Thymus (tissue), 11 donors: ENCODE measurements at regions not wholly inside any gene's neighbourhood (a gene's known extent, or its start where the extent isn't known, plus 50 kb on each side); places are given as distances from the start of the nearest gene placed in this dataset.
"Not testable (repeated sequence)": the region's sequence is repeated elsewhere in the genome, so short reads cannot be mapped to it uniquely, and the experiment has no call there.

Experiments
- DNase-seq, 9 donors: peaks; one replicate each; pipeline ENCODE4 v3.0.0-alpha.2; 2013; ENCODE audit warnings: low spot score in 9 of 9, low read depth in 6 of 9, missing footprints in 1 of 9
- H3K27ac ChIP-seq, 2 donors: one replicate each; pipeline ENCODE4 v1.5.1; 2013; ENCODE audit warnings: control low read depth in 1 of 2, low read depth in 1 of 2, low read length in 1 of 2, mild to moderate bottlenecking in 1 of 2, moderate library complexity in 1 of 2
- H3K27me3 ChIP-seq, 2 donors: one replicate each; pipeline ENCODE4 v1.5.1; 2013; ENCODE audit warnings: low read length in 1 of 2; ENCODE audit not compliant: control insufficient read depth in 2 of 2, insufficient read depth in 1 of 2
- H3K36me3 ChIP-seq, 2 donors: one replicate each; pipeline ENCODE4 v1.5.1; 2013; ENCODE audit warnings: low read length in 1 of 2, mild to moderate bottlenecking in 1 of 2, moderate library complexity in 1 of 2; ENCODE audit not compliant: control insufficient read depth in 2 of 2, insufficient read depth in 2 of 2
- H3K4me1 ChIP-seq, 2 donors: one replicate each; pipeline ENCODE4 v1.5.1; 2013; ENCODE audit warnings: low read length in 2 of 2; ENCODE audit not compliant: control insufficient read depth in 2 of 2, insufficient read depth in 2 of 2
- H3K4me3 ChIP-seq, 2 donors: one replicate each; pipeline ENCODE4 v1.5.1; 2013; ENCODE audit warnings: low read length in 2 of 2, control low read depth in 1 of 2, mild to moderate bottlenecking in 1 of 2
- H3K9me3 ChIP-seq, 2 donors: one replicate each; pipeline ENCODE4 v1.5.1; 2013; ENCODE audit warnings: low read length in 1 of 2, mild to moderate bottlenecking in 1 of 2; ENCODE audit not compliant: control insufficient read depth in 2 of 2, insufficient read depth in 1 of 2
- WGBS: extraction: QIAGEN DNeasy Blood & Tissue Kit; methylation state at CpG from one replicate; pipeline ENCODE4 v1.1.7; 2013; 5-methylcytosine and 5-hydroxymethylcytosine counted together
- donor health status: healthy.

DNA sequence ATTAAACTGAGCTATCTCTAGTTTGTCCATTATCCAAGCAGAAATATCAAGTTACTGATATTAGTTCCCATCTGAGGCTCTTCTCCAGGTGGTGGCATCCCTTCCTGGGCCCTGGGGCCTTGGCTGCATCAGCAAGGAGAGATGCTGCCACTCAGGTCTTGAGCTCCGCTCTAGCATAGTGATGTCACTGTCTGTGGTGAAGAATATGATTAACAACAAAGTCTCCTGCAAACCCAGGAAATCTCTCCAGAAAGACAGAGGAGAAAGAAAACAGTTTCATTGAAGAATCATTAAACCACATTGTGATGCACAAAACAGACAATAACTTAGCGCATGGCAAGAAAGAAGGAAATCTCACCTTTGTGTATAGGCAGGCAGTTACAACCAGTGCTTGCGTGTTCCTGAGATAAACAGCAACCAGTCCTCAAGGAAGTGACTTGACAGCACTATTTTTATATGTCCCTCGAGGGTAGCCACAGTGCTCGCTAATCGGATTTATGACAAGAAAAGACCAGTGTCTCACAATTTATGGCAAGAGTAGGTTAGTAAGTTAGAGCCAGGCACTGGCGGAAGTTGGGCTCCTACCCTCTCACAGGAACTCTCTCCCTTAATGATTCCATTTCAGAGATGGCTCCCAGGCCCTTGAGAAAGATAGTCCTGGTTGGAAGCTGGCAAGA is 151.1 kb downstream of the AHSP start:
- Histone ChIP-seq H3K4me1 (no peaks in the 10 kb centered on the region), H3K36me3 (no peaks in the 10 kb centered on the region), H3K27me3 (no peaks in the 10 kb centered on the region), H3K4me3 (no peak overlapping the region), H3K27ac (no peak overlapping the region), H3K9me3 (no peaks in the 10 kb centered on the region)
- no peak for DNase-seq
- 58% methylated on average over 7 of the region's 7 CpGs for WGBS

DNA sequence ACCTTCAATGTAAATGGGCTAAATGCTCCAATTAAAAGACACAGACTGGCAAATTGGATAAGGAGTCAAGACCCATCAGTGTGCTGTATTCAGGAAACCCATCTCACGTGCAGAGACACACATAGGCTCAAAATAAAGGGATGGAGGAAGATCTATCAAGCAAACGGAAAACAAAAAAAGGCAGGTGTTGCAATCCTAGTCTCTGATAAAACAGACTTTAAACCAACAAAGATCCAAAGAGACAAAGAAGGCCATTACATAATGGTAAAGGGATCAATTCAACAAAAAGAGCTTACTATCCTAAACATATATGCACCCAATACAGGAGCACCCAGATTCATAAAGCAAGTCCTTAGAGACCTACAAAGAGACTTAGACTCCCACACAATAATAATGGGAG is 161.6 kb downstream of the AHSP start:
- not testable (repeated sequence) for H3K4me1 ChIP-seq, H3K36me3 ChIP-seq, H3K4me3 ChIP-seq, DNase-seq, H3K27ac ChIP-seq, H3K27me3 ChIP-seq, H3K9me3 ChIP-seq
- 88% methylated on average over 2 of the region's 2 CpGs for WGBS

DNA sequence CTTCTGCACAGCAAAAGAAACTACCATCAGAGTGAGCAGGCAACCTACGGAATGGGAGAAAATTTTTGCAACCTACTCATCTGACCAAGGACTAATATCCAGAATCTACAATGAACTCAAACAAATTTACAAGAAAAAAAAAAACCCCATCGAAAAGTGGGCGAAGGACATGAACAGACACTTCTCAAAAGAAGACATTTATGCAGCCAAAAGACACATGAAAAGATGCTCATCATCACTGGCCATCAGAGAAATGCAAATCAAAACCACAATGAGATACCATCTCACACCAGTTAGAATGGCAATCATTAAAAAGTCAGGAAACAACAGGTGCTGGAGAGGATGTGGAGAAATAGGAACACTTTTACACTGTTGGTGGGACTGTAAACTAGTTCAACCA is 164.6 kb downstream of the AHSP start:
- 96% methylated on average over 3 of the region's 3 CpGs for WGBS

DNA sequence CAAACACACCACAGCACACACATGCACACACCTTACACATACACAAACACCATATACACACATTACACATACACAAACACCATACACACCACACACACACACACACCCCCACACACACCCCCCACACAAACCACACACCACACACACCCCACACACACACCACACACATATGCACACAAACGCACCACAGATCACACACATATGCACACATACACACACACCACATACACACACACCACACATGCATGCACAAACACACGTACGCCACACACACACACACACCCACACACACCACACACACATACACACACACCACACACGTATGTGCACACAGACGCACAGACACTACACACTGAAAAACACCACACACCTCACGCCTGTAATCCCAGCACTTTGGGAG is 166.0 kb downstream of the AHSP start:
- Histone ChIP-seq H3K27me3 (no peaks in the 10 kb centered on the region), H3K27ac (peak overlapping the region in 1 of 2 donors; percentile 60), H3K36me3 (no peaks in the 10 kb centered on the region), H3K4me1 (peaks cover 5 to 14% of the 10 kb centered on the region in 2 donors), H3K4me3 (no peak overlapping the region), H3K9me3 (no peaks in the 10 kb centered on the region)
- no peak for DNase-seq
- WGBS: 96% methylated on average over 6 of the region's 6 CpGs

More for the DNA sequence above, 164.6 kb downstream of the AHSP start:
- not testable (repeated sequence) for DNase-seq, H3K27me3 ChIP-seq, H3K9me3 ChIP-seq, H3K27ac ChIP-seq, H3K4me3 ChIP-seq, H3K36me3 ChIP-seq
- peaks cover 5 to 14% of the 10 kb centered on the region in 2 donors for H3K4me1 ChIP-seq

DNA sequence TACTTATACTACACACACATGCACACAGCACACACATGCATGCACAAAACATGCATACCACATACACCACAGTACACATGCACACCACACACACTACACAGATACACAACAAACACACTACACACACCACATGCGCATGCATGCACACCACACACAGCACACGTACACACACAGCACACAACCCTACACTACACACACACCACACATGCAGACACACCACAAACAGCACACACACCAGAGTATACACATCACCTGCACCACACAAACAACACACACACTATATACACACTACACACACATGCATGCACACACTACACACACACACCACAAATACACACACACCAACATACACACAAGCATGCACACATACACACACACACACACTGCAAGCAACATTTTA is 166.8 kb downstream of the AHSP start:
- no peak overlapping the region for H3K27ac ChIP-seq
- H3K9me3 ChIP-seq: no peaks in the 10 kb centered on the region
- no peak overlapping the region for H3K4me3 ChIP-seq
- peaks cover 5 to 14% of the 10 kb centered on the region in 2 donors for H3K4me1 ChIP-seq
- H3K36me3 ChIP-seq: no peaks in the 10 kb centered on the region
- WGBS: over 99% methylated on average over 2 of the region's 2 CpGs
- no peaks in the 10 kb centered on the region for H3K27me3 ChIP-seq
- no peak for DNase-seq

DNA sequence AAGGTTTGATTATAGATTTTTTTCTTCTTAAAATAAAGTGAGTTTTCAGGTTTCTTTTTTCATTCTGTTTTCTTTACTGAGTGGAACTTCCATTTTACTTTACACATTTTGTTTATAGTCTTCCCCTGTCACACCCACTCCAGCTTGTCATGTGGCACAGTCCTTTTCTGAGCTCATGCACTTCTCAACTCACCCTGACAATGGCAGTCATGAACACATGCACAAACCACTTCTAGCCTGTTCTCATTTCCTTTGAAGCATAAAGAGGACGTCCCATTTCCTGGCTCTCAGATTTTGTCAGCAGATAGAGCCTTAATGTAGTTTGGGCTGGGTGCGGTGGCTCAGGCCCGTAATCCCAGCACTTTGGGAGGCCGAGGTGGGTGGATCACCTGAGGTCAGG is 168.0 kb downstream of the AHSP start:
- Histone ChIP-seq H3K27me3 (no peaks in the 10 kb centered on the region), H3K27ac (peak overlapping the region in 1 of 2 donors; percentile 81), H3K4me1 (peaks cover 5 to 14% of the 10 kb centered on the region in 2 donors), H3K36me3 (no peaks in the 10 kb centered on the region), H3K9me3 (no peaks in the 10 kb centered on the region), H3K4me3 (no peak overlapping the region)
- 7% methylated on average over 4 of the region's 4 CpGs for WGBS
- peak; percentile 42 to 92 (median 77) for DNase-seq

DNA sequence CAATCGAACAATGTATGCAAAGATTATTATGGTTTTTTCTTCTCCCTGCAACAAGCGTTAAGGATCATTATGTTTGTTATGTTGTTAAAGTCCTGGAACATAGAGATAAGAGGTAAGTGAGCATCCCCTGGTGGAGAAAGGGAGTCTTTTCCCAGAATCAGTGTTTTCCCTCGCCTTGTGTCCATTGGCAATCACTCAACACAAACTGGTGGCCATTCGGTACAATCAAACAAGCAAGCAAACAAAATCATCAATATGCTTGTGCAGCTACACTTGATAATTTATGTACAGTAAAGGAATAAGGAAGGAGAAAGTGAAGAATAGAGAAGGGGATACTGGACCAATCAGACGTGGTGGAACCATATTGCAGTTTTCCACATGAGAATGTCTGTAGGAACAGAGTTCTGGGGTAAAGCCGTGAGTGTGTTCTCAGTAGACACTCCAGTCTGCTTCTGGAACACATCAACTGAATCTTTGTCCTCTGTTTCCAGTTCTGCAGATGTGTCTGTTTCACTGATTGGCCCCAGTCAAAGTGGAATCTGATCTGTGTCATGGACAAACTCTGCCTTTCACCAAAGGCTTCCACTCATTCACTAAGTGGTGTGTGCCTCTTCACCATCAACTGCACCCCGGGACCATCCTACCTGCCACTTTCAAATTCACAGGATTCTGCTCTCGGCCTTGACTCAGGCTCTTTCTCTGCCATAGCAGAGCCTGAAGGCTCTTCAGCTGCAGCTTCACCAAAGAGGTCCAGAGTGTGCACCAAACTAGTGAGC is 169.5 kb downstream of the AHSP start:
- peak in 1 of 9 donors; percentile 24 for DNase-seq
- H3K4me1 ChIP-seq: peaks cover 10 to 21% of the 10 kb centered on the region in 2 donors
- 79% methylated on average over 8 of the region's 8 CpGs for WGBS
- H3K4me3 ChIP-seq: no peak overlapping the region
- H3K27me3 ChIP-seq: no peaks in the 10 kb centered on the region
- H3K27ac ChIP-seq: no peak overlapping the region
- H3K36me3 ChIP-seq: no peaks in the 10 kb centered on the region
- no peaks in the 10 kb centered on the region for H3K9me3 ChIP-seq

DNA sequence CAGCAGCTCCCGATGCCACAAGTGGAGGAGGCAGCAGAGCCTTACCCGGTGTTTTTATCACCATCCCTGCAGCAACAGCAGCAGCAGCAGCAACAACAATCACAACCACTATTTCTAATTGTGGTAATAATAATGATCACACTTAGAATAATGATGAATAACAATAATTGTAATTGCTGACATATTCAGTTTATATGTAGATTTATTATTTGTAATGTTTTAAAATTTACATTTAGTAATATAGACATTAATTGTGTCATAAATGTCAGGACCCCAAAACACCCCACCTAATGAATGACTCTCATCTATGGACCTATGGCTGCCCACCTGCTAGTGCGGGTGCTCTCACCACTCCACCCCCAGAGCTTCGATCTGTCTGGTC is 170.0 kb downstream of the AHSP start:
- Histone ChIP-seq H3K4me3 (no peak overlapping the region), H3K27ac (no peak overlapping the region), H3K36me3 (peaks cover 0 to 5% of the 10 kb centered on the region in 2 donors), H3K9me3 (no peaks in the 10 kb centered on the region), H3K27me3 (no peaks in the 10 kb centered on the region), H3K4me1 (peaks cover 10 to 21% of the 10 kb centered on the region in 2 donors)
- no peak for DNase-seq
- WGBS: over 99% methylated on average over 4 of the region's 4 CpGs

DNA sequence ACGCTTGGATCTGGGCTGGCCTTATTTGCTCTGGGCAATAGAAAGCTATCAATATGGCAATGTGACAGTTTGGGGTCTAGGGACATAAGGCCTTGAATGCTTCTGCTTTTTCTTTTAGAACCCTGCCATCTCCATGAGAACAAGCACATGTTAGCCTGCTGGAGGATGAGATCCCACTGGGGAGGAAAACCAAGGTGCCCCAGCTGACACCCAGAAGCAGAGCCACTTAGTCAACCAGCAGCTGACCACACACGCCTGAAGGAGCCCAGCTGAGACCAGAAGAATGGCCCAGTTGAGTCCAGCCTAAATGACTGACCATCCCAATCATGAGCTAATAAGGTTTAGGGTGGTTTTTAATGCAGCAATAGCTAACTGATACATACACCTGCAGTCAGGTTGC is 171.2 kb downstream of the AHSP start:
- H3K4me1 ChIP-seq: peaks cover 10 to 21% of the 10 kb centered on the region in 2 donors
- WGBS: 88% methylated on average over 2 of the region's 2 CpGs
- no peak for DNase-seq
- peaks cover 6 to 16% of the 10 kb centered on the region in 2 donors for H3K36me3 ChIP-seq
- no peak overlapping the region for H3K4me3 ChIP-seq
- H3K27ac ChIP-seq: no peak overlapping the region
- no peaks in the 10 kb centered on the region for H3K27me3 ChIP-seq
- no peaks in the 10 kb centered on the region for H3K9me3 ChIP-seq
